DMS53 (cell line): ENCODE measurements at regions not wholly inside any gene's neighbourhood (a gene's known extent, or its start where the extent isn't known, plus 50 kb on each side); places are given as distances from the start of the nearest gene placed in this dataset.
"Not testable (repeated sequence)": the region's sequence is repeated elsewhere in the genome, so short reads cannot be mapped to it uniquely, and the experiment has no call there.

Experiments
- DNase-seq: peaks from one replicate; lab custom pipeline; 2025; lab: John Stamatoyannopoulos, UW

DNA sequence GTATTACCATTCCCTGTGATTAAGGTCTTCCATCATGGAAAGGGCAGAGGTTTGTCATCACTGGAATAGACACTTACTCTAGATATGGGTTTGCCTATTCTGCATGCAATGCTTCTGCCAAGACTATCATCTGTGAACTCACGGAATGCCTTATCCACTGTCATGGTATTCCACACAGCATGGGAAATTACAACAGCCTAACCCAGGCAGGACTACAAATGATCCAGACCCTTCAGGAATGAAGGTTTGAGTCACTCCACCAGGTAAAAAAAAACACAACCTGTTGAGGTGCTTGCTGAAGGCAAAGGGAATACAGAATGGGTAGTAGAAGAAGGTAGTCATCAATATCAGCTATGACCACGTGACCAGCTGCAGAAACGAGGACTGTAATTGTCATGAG lies 89.0 kb upstream of the RANBP6 start:
- not testable (repeated sequence) for DNase-seq

DNA sequence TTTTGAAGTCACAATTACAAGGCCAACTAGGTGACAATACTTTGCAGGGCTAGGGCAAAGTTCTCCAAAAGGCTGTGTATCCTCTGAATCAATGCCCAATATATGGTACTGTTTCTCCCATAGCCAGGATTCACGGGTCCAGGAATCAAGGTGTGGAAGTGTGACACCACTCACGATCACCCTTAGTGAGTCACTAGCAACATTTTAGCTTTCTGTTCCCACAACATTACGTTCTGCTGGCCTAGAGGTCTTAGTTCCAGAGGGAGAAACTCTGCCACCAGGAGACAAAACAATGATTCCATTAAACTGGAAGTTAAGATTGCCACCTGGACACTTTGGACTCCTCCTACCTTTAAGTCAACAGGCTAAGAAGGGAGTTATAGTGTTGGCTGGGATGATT lies 88.5 kb upstream of the RANBP6 start:
- not testable (repeated sequence) for DNase-seq

DNA sequence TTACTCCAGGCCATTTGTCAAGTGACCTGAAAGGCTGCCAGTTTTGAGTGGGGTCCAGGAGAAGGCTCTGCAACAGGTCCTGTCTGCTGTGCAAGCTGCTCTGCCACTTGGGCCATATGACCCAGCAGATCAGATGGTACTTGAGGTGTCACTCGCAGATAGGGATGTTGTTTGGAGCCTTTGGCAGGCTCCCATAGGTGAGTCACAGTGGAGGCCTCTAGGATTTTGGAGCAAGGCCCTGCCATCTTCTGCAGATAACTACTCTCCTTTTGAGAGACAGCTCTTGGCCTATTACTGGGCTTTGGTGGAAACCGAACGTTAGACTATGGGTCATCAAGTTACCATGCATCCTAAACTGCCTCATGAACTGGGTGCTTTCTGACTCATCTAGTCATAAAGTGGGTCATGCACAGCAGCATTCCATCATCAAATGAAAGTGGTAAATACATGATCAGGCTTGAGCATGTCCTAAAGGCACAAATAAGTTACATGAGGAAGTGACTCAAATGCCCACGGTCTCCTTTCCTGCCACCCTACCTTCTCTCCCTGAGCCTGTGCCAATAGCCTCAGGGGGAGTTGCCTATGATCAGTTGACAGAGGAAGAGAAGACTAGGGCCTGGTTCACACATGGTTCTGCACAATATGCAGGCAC lies 87.0 kb upstream of the RANBP6 start:
- not testable (repeated sequence) for DNase-seq

DNA sequence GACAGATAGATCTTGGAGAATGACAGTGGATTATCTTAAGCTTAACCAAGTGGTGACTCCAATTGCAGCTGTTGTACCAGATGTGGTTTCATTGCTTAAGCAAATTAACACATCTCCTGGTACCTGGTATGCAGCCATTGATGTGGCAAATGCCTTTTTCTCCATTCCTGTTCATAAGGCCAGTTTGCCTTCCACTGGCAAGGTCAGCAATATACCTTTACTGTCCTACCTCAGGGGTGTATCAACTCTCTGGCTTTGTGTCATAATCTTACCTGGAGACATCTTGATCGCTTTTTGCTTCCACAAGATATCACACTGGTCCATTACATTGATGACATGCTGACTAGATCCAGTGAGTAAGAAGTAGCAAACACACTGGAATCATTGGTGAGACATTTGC lies 86.3 kb upstream of the RANBP6 start:
- not testable (repeated sequence) for DNase-seq

DNA sequence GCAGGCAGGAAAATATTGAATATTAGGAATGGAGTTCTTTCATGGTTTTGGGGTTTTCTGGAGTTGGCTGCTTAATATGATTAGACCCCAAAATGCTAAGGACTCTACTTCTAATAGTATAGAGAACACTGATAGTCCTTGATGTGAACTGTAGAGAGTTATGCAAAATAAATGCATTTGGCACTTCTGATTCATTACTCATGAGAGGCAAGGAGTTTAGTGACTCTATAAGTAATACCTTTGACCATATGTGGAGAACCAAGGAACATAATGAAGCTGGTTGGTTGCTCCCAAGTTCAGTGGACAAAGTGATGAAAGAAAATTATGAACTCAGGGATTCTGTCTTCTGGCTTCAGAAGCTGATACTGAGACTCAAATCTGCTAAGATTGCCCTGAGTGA lies 83.9 kb upstream of the RANBP6 start:
- DNase-seq, result not testable (repeated sequence)

DNA sequence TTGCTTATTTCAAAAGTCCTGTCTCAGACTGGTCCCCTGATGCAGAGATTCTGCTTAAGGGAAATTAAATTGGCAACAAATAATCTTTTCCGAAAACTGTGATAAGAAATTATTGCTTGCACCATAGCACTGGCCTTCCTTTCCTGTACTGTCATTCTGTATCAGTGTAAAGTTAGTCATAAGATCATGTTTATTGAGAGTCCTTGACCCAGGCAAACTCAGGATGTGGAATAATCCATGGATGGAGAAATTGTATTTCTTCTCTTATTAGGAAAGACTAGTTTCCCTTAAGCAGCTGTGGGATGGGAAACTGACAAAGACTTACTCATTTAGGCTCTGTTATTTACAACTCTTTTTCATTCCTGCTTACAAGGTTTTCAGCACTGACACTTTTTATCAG lies 83.0 kb upstream of the RANBP6 start:
- DNase-seq, result no peak

DNA sequence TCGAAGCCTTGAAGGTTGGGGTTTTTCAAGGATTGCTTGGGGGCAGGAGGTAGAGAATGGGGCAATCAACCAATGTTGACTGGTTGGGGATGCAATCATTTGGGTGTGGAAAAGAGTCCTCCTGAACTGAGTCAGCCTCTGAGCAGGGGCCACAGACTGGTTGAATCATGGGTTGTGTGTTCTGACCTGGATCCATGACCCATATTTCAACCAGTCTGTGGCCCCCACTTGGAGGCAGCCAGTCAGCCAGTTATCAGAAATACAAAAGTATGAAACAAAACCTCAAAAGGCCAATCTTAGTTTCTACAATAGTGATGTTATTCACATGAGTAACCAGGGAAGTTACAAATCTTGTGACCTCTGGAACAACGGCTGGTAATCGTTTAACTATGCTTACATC lies 81.4 kb upstream of the RANBP6 start:
- DNase-seq, result no peak

DNA sequence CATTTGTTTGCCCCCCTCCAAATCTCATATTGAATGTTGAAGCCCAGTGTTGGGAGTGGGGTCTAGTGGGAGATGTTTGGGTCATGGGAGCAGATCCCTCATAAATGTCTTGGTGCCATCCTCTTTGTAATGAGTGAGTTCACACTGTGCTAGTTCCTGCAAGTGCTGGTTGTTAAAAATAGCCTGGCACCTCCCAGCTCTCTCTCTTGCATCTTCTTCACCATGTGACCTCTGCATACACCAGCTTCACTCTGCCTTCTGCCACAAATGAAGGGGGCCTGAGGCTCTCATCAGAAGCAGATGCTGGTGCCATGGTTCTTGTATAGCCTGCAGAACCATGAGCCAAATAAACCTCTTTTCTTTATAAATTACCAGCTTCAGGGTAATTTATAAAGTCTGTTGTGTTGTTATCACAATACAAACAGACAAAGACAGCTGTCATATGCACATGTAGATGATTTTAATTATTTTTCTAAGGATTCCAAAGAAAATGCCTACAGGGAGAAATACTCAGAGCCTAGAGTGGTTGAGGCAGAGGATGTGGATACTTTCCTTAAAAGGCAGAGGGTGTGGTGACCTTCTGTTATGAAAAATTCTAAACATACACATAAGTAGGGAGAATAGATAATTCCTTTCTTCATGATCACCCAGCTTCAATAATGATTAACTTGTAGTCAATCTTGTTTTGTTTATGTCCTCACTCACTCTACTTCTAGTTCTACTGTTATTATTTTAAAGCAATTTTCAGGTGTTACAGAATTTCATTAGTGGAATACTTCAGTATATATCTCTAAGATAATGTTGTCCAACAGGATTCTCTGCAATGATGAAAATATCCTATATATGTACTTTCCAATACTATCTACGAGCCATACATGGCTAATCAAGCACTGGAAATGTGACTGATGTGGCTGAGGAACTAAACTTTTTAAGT lies 75.1 kb upstream of the RANBP6 start:
- DNase-seq, result peak; percentile 13

DNA sequence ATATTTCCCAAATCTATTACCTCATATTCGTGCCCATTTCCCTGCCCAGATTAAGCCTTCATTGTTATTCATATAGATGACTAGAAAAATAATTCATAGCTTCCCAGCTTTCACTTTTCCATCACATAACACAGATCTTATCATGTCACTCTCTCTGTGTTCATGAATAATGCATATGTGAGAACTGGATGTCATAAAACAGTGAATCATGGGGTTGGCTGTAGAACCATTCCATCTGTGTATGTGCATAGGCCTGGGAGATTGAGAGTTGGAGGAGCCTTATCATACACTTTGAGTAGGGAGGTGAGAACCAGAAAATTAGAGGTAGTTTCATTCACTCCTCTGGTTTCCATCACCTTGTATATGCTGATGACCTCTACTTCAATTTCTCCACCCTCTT lies 73.9 kb upstream of the RANBP6 start:
- no peak for DNase-seq

DNA sequence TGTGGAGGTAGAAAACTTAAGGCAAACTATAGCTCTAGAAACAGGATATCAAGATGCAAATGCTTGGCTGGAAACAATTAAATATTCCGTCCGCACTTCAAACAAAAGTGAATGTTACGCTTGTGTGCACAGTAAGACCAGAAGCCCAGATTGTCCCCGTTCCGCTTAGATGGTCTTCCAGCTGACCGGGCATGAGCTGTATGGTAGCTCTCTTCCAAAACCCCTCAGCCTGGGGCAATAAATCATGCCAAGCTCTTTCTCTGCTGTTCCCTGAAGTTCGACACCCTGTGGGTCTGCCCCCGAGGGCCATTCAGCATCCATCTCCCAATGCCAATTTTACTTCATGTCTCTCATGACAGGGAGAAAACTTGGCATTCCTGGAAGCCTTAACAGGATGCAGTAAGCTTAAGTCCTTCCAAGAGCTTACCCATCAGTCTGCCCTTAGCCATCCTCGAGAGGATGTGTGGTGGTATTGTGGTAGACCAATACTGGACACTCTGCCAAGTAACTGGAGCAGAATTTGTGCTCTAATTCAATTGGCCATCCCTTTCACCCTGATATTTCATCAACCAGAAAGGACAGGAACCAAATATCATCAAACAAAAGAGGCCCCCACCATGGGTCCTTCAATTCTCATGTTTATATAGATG lies 70.7 kb upstream of the RANBP6 start:
- DNase-seq, result no peak

DNA sequence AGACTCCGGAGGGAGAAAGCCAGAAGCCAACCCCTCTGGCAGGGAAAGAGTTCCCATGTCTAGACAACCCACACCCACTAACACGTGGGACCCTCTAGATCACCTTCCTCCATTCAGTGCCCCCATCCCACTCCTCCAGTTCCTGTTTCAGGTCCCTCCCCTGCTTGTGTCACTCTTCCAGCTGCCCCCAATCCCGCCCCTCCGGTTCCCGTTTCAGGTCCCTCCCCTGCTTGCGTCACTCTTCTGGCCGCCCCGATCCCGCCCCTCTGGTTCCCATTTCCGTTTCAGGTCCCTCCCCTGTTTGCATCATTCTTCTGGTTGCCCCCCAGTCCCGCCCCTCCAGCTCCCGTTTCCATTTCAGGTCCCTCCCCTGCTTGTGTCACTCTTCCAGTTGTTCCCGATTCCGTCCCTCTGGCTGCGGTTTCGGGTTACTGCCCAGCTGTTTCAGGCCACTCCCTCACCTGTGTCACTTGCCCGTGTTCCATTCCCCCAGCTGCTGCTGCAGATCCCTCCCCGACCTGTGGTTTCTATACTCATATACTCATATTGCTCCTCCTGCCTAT lies 64.8 kb upstream of the RANBP6 start:
- peak; percentile 98 for DNase-seq

DNA sequence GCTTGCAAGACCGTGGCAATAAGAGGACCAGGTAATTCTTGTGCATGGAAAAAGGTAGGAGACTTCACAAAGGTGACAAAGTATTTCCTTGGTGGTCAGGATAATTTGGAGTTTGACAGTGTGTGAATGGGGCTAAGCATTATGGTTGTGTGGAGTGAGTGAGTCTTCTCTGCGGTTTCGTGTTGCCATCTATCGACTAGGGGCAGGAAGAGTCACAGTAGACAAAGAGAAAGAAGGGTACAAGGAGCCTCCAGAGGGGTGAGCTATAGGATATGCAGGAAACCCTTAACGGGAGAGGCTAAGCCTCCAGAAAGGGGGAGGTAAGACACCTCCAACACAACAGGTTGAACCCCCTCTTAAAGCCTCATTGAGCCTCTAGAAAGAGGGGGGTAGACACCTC lies 64.0 kb upstream of the RANBP6 start:
- DNase-seq, result peak; percentile 27

DNA sequence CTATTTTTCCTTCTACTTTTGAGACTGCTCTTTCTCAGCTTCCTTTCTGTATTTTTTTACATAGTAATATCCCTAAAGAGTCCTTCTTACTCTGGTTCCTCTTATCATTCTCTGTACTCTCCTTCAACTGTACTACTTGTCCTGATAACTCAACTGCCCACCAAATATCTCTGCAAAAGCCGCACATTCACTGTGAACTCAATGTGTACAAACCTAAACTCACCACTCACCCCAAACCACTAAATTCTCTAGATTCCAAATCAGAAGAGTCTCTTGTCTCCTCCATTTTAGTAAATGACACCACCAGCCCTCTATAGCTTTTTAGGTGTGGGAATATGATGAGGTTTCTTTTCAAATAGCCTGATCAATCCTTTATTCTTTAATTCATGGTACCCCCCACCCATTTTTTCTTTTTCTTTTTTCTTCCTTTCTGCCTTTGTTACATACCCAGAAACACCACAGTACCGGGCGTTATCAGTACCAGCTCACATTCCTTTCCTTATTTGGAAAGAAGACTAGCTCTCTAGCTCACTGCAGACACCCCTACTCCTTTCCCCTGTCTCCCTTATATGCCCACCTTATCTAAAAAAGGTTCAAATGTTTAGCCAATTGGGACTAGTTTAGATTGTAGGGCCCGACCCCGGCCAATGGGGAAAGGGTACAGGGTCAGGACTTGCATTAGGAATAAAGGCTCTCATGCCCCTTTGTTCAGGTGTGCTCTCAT lies 63.1 kb upstream of the RANBP6 start:
- no peak for DNase-seq

DNA sequence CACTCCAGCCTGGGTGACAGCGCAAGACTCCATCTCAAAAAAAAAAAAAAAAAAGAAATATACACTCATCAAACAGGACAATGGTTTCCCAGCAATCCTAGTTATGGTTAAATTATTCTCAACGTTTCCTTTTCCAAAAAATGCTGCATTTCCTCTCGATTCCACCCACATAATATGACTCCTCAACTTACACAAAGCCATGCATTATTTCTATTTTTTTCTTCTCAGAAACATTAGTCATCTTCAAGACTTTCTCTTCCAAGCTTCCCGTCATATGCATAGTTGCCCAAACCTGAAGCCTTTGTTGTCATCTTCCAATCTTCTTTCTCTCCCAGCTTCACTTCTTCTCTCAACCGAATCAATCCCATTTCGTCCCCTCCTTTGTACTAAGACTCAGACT lies 61.4 kb upstream of the RANBP6 start:
- DNase-seq, result no peak

DNA sequence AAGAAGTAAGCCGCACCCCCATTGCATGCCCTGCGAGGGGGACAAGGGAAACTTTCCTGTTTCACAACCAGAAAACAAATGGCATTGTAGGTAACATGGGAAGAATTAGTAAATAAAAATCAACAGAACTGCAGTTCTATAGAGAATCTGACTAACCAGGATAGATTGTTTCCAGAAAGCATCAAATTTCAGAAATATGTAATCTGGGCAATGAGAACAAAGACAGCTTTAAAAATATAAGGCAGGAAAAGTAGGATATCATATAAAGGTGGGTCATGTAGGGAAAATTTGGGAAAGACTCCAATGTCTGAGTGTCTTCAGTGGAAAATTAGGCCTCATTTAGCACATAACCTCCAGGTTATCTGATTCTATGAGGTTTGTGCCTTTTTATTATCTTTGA lies 58.3 kb upstream of the RANBP6 start:
- no peak for DNase-seq

DNA sequence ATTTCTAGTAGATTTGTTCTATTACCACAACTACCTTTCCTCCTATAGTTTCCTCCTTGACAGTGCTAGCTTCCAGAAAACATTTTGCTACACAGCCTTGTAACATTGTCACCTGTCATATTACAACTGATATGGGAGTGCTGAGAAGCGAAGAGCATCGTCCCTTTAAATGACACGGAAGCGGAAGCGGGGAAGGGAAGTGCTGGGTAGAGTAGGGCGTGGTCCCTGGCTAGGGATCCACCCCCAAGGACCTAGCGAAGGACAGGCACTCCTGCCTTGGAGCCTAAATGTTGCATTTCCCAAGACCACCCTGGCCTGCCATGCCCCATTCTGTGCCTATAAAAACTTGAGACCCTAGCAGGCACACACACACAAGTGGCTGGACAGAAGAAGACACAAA lies 57.4 kb upstream of the RANBP6 start:
- no peak for DNase-seq

DNA sequence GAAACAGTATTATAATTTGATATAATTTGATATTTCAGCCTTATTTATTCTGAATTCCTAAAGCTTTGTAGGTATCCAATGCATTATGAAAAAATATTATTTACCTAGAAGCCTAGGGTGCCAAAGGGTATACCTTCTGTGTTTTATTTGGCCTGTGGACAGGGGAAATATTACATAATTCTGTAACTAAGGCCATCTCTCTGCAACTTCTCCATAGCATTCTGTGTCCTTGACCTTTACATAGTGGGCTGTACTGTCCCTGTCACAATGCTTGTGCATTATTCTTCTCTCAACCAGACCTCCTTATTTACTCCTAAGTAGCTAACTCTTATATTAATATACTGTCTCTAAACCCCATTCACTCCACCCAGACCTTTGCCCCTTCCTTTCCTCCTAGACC lies 57.0 kb upstream of the RANBP6 start:
- DNase-seq, result no peak

DNA sequence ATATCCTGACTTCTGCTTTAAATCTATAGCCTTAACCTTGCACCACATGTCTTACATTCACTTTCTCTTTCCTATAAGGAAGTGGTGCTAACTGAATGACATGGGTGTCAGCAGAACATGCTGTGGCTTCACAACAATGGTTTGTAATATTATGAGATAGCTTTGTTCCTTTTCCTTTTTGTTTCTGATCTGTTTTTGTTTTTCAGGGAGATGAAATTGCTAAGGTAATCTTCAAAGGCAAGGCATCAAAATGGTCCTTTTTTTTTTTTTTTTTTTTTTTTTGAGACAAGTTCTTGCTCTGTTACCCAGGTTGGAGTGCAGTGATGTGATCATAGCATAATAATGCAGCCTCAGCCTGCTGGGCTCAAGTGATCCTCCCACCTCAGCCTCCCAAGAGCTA lies 53.6 kb upstream of the RANBP6 start:
- peak; percentile 12 for DNase-seq

DNA sequence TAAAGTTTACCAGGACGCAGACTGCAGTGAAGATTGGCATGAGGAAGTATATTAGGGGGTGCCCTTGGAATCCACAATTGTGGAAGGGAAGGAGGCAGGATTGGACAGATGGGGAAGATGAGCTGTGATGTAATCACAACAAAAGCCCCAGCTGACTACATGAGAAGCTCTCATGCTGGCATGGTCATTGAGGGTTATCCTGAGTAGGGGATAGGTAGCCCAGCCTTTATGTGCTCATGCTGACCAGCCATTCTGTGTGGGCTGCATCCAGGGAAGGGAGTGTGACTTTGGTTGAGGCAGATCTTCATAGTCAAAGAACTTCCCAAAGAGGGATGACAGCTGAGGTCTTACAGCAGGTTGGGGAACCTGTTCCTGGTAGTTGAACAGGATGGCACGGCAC lies 52.0 kb upstream of the RANBP6 start:
- DNase-seq, result no peak
